ENCODE measurements at regions not wholly inside any gene's neighbourhood (a gene's known extent, or its start where the extent isn't known, plus 50 kb on each side); places are given as distances from the start of the nearest gene placed in this dataset.

DNA sequence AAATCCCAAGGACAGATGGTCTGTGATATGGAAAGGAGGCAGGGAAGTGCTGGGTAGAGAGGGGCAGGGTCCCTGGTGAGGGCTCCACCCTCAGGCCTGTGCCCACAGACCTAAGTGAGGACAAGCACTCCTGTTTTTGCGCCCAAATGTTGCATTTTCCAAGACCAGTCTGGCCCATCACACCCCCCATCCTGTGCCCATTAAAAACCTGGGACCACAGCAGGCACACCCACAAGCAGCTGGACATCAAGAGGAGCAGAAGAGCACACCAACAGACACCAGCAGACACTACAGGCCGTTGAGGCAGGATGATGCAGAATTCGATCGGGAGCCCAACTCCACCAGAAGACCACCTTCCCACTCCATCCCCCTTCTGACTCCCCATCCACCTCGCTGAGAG, 72.8 kb downstream of the DMRTA2 start:
- TF ChIP-seq, protein P1, sequence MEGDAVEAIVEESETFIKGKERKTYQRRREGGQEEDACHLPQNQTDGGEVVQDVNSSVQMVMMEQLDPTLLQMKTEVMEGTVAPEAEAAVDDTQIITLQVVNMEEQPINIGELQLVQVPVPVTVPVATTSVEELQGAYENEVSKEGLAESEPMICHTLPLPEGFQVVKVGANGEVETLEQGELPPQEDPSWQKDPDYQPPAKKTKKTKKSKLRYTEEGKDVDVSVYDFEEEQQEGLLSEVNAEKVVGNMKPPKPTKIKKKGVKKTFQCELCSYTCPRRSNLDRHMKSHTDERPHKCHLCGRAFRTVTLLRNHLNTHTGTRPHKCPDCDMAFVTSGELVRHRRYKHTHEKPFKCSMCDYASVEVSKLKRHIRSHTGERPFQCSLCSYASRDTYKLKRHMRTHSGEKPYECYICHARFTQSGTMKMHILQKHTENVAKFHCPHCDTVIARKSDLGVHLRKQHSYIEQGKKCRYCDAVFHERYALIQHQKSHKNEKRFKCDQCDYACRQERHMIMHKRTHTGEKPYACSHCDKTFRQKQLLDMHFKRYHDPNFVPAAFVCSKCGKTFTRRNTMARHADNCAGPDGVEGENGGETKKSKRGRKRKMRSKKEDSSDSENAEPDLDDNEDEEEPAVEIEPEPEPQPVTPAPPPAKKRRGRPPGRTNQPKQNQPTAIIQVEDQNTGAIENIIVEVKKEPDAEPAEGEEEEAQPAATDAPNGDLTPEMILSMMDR (optimal IDR thresholded peaks at IDR 0.05 in 1 of 3, IDR thresholded peaks at IDR 0.05 in 1 of 3, conservative IDR thresholded peaks at IDR 0.05 in 1 of 3; ENCODE audit: extremely low read depth in 1 of 3, insufficient read depth in 2 of 3, low read length in 3 of 3): no peak
- TF ChIP-seq EZH2 (IDR thresholded peaks at IDR 0.05; ENCODE audit: low read length): no peak

All from keratinocyte (primary cell).